BLaER1 (cell line): ENCODE measurements at regions not wholly inside any gene's neighbourhood (a gene's known extent, or its start where the extent isn't known, plus 50 kb on each side); places are given as distances from the start of the nearest gene placed in this dataset.

Experiments
- H3K27ac ChIP-seq: shearing (Covaris generic); formaldehyde crosslinking; 2 replicates; pipeline ENCODE4 v1.8.1; 2022
- H3K27me3 ChIP-seq: shearing (Covaris generic); formaldehyde crosslinking; 2 replicates; pipeline ENCODE4 v1.8.1; 2022
- H3K36me3 ChIP-seq: shearing (Covaris generic); formaldehyde crosslinking; 2 replicates; pipeline ENCODE4 v1.8.1; 2022
- H3K4me1 ChIP-seq: shearing (Covaris generic); formaldehyde crosslinking; 2 replicates; pipeline ENCODE4 v1.8.1; 2022
- H3K4me2 ChIP-seq: shearing (Covaris generic); formaldehyde crosslinking; 2 replicates; pipeline ENCODE4 v1.8.1; 2022
- H3K4me3 ChIP-seq: shearing (Covaris generic); formaldehyde crosslinking; 2 replicates; pipeline ENCODE4 v1.8.1; 2022
- H3K9ac ChIP-seq: shearing (Covaris generic); formaldehyde crosslinking; 2 replicates; pipeline ENCODE4 v1.8.1; 2022
- H3K9me3 ChIP-seq: shearing (Covaris generic); formaldehyde crosslinking; 2 replicates; pipeline ENCODE4 v1.8.1; 2022
- H4K20me1 ChIP-seq: shearing (Covaris generic); formaldehyde crosslinking; 2 replicates; pipeline ENCODE4 v1.8.1; 2022
- Cebpa-rat ChIP-seq: shearing (Covaris generic); IDR thresholded peaks from 2 replicates; pipeline ENCODE4 v1.8.1; 2022

DNA sequence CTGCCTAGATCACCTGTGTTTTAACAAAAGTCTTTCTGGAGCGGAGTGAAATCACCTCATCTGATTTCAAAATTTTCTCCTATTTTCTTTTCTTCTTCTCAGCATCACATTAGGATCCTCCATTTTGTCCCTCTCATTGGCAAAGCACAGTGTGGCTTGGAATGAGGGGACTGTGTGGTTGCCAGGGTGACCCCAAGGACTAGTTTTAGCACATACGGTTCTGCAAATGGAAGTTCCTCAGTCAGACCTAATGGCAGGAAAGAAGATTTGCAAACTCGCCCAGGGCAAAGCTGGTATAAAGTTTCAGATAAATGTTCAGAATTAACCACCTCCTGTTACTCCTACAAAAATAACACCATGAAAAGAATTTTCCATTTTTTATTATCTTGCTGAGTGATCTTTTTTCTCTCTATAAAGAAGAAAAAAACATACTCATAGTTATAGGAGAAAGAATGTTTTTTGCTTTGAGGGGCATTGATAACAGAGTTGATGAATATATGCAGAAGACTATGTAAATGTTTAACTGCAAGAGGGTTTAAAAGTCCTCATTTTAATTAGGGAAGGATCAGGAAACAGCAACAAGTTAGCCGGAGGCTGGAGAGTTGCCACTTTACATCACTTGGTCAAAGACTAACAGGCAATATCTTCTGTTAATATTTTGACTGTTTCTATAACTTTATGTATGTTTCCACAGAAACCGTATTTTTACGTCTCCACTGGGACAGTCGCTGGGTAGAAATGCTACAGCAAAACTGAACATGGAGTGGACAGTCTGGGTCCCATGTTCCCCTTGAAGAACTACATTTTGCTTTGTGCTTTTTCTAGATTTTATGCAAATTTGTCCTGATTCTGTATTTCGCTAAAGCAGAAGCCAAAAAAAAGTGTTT lies 257.8 kb downstream of the NR2F1-AS1 start:
- Histone ChIP-seq H3K27ac (no peak overlapping the region), H3K9me3 (no peaks in the 10 kb centered on the region), H3K9ac (no peak overlapping the region), H3K4me3 (no peak overlapping the region), H4K20me1 (no peaks in the 10 kb centered on the region), H3K27me3 (no peaks in the 10 kb centered on the region), H3K4me1 (no peaks in the 10 kb centered on the region), H3K36me3 (no peaks in the 10 kb centered on the region), H3K4me2 (no peak overlapping the region)
- no peak for TF ChIP-seq Cebpa-rat

DNA sequence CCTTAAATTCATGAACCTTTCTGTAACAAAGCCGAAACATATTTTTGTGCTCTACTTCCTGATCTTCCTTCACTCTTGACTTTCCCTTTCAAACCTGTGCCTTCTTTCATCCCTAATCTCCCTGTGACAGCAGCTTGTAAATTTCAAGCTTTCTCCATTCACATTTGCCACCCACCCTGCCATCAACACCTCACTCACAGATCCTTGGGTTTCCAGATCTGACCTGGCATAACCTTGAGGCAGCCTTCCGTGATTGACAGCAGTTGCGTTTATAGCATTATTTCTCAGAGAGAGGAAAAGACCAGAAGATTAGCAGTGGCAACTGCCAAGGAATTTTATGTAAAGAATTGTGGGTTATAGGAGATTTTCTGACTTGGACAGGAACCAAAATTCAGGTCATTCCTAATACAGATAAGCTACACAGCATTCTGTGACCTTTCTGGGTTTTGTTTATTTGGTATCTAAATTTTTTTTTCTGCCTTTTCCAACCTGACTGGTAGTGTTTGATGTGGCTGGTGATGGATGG lies 260.0 kb downstream of the NR2F1-AS1 start:
- Histone ChIP-seq H3K9ac (no peak overlapping the region), H3K4me1 (no peaks in the 10 kb centered on the region), H3K9me3 (no peaks in the 10 kb centered on the region), H3K36me3 (no peaks in the 10 kb centered on the region), H3K27ac (no peak overlapping the region), H3K4me2 (no peak overlapping the region), H4K20me1 (no peaks in the 10 kb centered on the region), H3K27me3 (no peaks in the 10 kb centered on the region), H3K4me3 (no peak overlapping the region)
- TF ChIP-seq Cebpa-rat, result no peak

DNA sequence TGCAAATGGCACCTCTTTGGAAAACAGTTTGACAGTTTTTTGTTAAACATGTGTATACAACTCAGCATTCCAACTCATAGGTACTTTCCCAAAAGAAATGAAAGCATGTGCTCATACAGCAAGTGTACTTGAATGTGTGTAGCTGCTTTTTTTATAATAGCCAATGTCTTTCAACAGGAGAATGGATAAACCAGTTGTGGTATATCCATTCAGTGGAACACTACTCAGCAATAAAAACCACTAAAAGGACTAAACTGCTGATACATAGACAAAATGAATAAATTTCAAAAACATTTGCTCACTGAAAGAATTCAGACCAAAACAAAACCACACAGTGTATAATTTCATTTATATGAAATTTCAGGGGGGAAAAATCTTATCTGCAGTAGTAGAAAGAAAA lies 267.3 kb downstream of the NR2F1-AS1 start:
- Histone ChIP-seq H3K4me2 (no peak overlapping the region), H3K9ac (no peak overlapping the region), H3K27me3 (no peaks in the 10 kb centered on the region), H4K20me1 (no peaks in the 10 kb centered on the region), H3K36me3 (no peaks in the 10 kb centered on the region), H3K9me3 (peaks cover 11% of the 10 kb centered on the region), H3K4me3 (no peak overlapping the region), H3K27ac (no peak overlapping the region), H3K4me1 (no peaks in the 10 kb centered on the region)
- TF ChIP-seq Cebpa-rat, result no peak

DNA sequence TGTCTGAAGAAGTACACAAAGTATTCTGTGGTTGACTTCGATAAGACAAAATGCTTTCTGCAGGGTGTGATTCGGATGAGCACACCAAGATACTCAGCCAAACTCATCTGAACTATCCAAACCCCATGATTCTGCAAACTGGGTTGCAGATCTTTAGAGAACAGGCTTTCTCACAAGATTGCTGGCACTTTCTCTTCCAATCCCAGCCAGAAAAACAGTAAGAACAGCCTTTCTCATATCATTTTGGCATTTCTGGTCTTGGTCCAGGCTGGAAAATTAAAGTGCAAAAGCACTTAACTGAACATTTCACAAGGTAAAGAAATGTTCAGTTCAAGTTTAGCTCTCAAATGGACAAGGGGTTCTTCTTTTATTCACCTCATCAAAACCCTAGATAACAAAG lies 269.1 kb downstream of the NR2F1-AS1 start:
- Histone ChIP-seq H3K27me3 (no peaks in the 10 kb centered on the region), H3K4me1 (no peaks in the 10 kb centered on the region), H3K4me3 (no peak overlapping the region), H3K36me3 (no peaks in the 10 kb centered on the region), H3K9ac (no peak overlapping the region), H3K27ac (no peak overlapping the region), H3K4me2 (no peak overlapping the region), H3K9me3 (peaks cover 11% of the 10 kb centered on the region), H4K20me1 (no peaks in the 10 kb centered on the region)
- TF ChIP-seq Cebpa-rat, result no peak

DNA sequence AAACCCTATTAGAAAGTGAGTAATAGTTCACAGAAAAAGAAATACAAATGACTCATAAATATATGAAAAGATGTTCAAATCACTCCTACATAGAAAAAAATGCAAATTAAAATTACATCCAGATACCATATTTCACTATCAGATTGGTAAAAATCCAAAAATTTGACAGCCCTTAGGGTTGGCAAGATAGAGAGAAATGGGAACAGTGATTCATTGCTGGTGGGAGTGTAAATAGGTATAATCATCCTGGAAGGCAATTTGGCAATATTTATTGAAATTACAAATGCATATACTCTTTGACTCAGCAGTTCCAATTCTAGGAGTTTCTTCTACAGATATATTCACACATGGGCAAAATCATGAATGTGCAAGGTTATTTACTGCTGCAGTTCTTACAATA lies 273.5 kb downstream of the NR2F1-AS1 start:
- Histone ChIP-seq H3K4me2 (no peak overlapping the region), H3K36me3 (no peaks in the 10 kb centered on the region), H4K20me1 (no peaks in the 10 kb centered on the region), H3K9me3 (no peaks in the 10 kb centered on the region), H3K9ac (no peak overlapping the region), H3K4me1 (peaks cover 28% of the 10 kb centered on the region), H3K27ac (no peak overlapping the region), H3K4me3 (no peak overlapping the region), H3K27me3 (no peaks in the 10 kb centered on the region)
- TF ChIP-seq Cebpa-rat, result no peak

DNA sequence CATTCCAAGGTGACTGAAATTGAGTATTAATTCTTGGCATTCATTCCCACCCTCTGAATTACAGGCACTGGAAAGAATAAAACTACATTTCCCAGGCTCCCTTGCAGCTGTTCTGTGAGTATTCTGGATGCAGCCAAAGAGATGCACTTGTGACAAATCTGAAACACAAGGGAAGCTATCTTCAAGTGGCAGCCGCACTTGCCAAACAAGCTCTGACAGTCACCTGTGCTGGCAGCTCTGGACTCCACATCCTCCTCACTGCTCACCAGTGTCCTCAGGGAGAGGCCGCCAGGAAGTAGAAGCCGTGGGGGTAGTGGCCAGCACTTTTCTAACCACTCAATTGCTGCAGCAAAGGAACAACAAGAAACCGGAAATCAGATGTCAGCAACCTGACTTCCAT lies 275.0 kb downstream of the NR2F1-AS1 start:
- Histone ChIP-seq H3K36me3 (no peaks in the 10 kb centered on the region), H4K20me1 (no peaks in the 10 kb centered on the region), H3K9ac (no peak overlapping the region), H3K27me3 (no peaks in the 10 kb centered on the region), H3K4me2 (no peak overlapping the region), H3K27ac (no peak overlapping the region), H3K4me1 (peaks cover 34% of the 10 kb centered on the region), H3K9me3 (no peaks in the 10 kb centered on the region), H3K4me3 (no peak overlapping the region)
- no peak for TF ChIP-seq Cebpa-rat

DNA sequence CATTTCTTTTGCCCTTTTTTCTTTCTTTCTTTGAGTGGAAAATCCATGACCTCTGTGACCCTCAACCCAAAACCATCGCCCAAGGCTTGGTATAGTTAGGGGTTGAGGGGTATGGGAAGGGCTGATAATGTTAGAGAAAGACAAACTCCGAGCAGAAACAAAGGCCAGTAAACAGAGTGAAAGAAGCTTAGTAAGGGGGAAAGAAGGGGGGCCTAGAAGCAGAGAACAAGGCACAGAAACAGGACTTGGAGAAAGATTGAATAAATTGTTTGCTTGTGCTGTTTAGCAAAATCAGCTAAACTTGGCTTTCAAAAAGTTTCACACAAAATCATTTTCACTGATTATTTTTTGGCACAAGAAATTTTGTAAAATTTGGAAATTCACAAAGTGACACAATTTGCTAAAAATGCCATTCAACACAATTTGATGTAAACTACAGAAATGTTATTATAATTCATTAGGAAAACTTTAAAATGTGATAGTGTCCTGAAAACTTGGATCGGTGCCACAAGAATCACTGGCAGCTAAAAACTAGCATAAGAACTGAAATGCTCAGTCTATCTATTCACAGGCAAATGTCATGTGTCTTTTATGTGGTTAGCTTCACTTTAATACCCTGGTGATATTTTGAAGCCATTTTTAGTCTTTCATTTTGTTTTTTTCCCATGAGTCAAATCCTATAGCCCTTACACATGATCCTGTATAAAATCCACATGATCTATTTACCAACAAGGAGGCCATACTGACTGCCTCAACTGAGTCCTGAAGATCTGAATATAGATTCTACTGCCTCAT lies 276.4 kb downstream of the NR2F1-AS1 start:
- Histone ChIP-seq H3K9ac (no peak overlapping the region), H3K4me2 (peak overlapping the region; percentile 20), H3K4me3 (no peak overlapping the region), H3K36me3 (no peaks in the 10 kb centered on the region), H3K27me3 (no peaks in the 10 kb centered on the region), H3K9me3 (no peaks in the 10 kb centered on the region), H4K20me1 (no peaks in the 10 kb centered on the region), H3K4me1 (peaks cover 42% of the 10 kb centered on the region), H3K27ac (no peak overlapping the region)
- TF ChIP-seq Cebpa-rat, result no peak

DNA sequence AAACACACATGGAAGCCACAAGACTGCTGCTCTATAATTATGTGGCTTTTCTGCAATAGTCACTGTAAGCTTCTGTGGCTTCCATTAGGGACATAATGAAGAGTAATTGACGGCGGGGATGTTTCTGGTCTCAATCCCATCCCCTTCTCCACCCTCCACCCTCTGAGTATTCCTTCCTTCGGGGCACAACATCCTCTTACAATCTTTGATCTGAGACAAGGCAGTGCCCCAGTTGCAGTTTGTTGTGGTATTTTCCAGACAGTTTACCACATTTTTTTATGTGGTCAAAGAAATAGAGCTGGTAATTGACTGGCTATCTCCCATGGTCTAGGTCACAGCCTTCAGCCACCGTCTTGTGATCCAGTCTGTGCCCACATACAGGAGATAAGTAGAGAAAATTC lies 277.7 kb downstream of the NR2F1-AS1 start:
- Histone ChIP-seq H4K20me1 (no peaks in the 10 kb centered on the region), H3K27ac (no peak overlapping the region), H3K4me3 (no peak overlapping the region), H3K4me1 (peaks cover 43% of the 10 kb centered on the region), H3K27me3 (no peaks in the 10 kb centered on the region), H3K9ac (no peak overlapping the region), H3K9me3 (no peaks in the 10 kb centered on the region), H3K4me2 (peak overlapping the region; percentile 59), H3K36me3 (no peaks in the 10 kb centered on the region)
- no peak for TF ChIP-seq Cebpa-rat

DNA sequence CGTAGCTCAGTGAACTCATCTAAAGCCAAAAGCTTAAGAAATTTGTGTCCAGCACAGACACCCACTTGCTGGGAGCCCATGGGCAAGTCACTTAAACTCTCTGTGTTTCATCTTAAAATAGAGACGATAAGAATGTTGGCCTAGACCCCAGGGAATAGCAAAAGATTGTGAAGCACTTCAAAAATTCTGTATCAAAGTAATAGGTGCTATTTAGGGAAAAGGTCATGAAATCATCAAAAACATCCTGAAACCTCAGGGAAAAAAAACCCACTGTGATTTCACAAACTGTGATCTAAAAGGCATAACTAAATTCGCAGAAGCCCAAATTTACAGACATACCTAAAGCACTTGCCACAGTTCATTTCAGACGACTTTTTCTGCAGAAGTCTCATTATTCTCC lies 278.3 kb downstream of the NR2F1-AS1 start:
- no peak for TF ChIP-seq Cebpa-rat
- H3K27me3 ChIP-seq, result no peaks in the 10 kb centered on the region
- H3K9me3 ChIP-seq, result no peaks in the 10 kb centered on the region
- H3K4me3 ChIP-seq, result no peak overlapping the region
- no peaks in the 10 kb centered on the region for H4K20me1 ChIP-seq
- no peak overlapping the region for H3K27ac ChIP-seq
- no peaks in the 10 kb centered on the region for H3K36me3 ChIP-seq
- H3K9ac ChIP-seq, result no peak overlapping the region
- H3K4me1 ChIP-seq, result peaks cover 43% of the 10 kb centered on the region
- peak overlapping the region; percentile 59 for H3K4me2 ChIP-seq

DNA sequence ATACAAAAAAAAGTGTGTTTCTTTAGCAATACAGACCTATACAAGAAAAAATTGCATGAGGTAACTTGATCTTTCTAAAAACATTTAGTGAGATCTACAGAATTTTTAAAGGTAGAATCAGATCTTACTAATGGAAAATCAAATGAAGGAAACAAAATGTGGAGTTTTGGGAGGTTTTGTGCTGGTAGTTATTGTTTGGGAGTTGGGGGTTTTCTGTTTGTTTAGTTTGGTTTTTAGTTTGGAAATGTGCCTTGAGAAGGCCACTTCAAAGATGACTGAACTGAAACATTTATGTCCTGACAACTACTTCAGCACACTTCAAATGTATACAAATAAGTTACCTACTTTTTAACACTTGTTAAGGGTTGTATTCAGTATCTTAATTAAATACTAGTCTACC lies 280.1 kb downstream of the NR2F1-AS1 start:
- no peak for TF ChIP-seq Cebpa-rat
- no peaks in the 10 kb centered on the region for H3K9me3 ChIP-seq
- no peaks in the 10 kb centered on the region for H4K20me1 ChIP-seq
- no peaks in the 10 kb centered on the region for H3K36me3 ChIP-seq
- peaks cover 43% of the 10 kb centered on the region for H3K4me1 ChIP-seq
- no peak overlapping the region for H3K4me3 ChIP-seq
- H3K9ac ChIP-seq, result no peak overlapping the region
- no peak overlapping the region for H3K27ac ChIP-seq
- H3K27me3 ChIP-seq, result no peaks in the 10 kb centered on the region
- H3K4me2 ChIP-seq, result no peak overlapping the region
